ENCODE measurements at regions not wholly inside any gene's neighbourhood (a gene's known extent, or its start where the extent isn't known, plus 50 kb on each side); places are given as distances from the start of the nearest gene placed in this dataset.

- ATAC-seq (no peak), DNase-seq (no peak)
- intact Hi-C loops (cut with DNase I), result no loop called here
- TF ChIP-seq CTCF (IDR thresholded peaks at IDR 0.05), result no peak
- Histone ChIP-seq H3K27me3 (no peaks in the 10 kb centered on the region), H3K4me1 (no peaks in the 10 kb centered on the region), H3K9me3 (peaks cover 0 to 32% (median 16%) of the 10 kb centered on the region in 11 donors), H3K4me3 (no peak overlapping the region), H3K36me3 (no peaks in the 10 kb centered on the region), H3K27ac (no peak overlapping the region)
Observed at GRCh38 chr5:92505925-92506324, 1075.1 kb downstream of the NR2F1-AS1 start.

GRCh38 chr5:92505145-92505544 is 1075.9 kb downstream of the NR2F1-AS1 start:
- H3K27me3 ChIP-seq, result no peaks in the 10 kb centered on the region
- no peaks in the 10 kb centered on the region for H3K4me1 ChIP-seq
- H3K36me3 ChIP-seq, result no peaks in the 10 kb centered on the region
- 77 to 88% methylated on average over 3 of the region's 3 CpGs for WGBS, 2 donors
- intact Hi-C loops (cut with DNase I), result no loop called here
- peaks cover 0 to 26% (median 15%) of the 10 kb centered on the region in 11 donors for H3K9me3 ChIP-seq
- ATAC-seq (no peak), DNase-seq (no peak)
- no peak for TF ChIP-seq CTCF (IDR thresholded peaks at IDR 0.05)
- H3K4me3 ChIP-seq, result no peak overlapping the region
- H3K27ac ChIP-seq, result no peak overlapping the region

GRCh38 chr5:92504346-92504745 is 1076.7 kb downstream of the NR2F1-AS1 start:
- peaks cover 0 to 18% (median 8%) of the 10 kb centered on the region in 11 donors for H3K9me3 ChIP-seq
- intact Hi-C loops (cut with DNase I), result no loop called here

GRCh38 chr5:92500752-92501151 is 1080.3 kb downstream of the NR2F1-AS1 start:
- Histone ChIP-seq H3K9me3 (no peaks in the 10 kb centered on the region), H3K27ac (no peak overlapping the region), H3K36me3 (no peaks in the 10 kb centered on the region), H3K27me3 (no peaks in the 10 kb centered on the region), H3K4me1 (no peaks in the 10 kb centered on the region), H3K4me3 (no peak overlapping the region)
- WGBS, 2 donors, result 95 to 99% methylated on average over 2 of the region's 2 CpGs
- TF ChIP-seq CTCF (IDR thresholded peaks at IDR 0.05), result no peak
- DNase-seq (no peak), ATAC-seq (no peak)
- intact Hi-C loops (cut with DNase I), result no loop called here

More at GRCh38 chr5:92504346-92504745, 1076.7 kb downstream of the NR2F1-AS1 start:
- Histone ChIP-seq H3K36me3 (no peaks in the 10 kb centered on the region), H3K4me3 (no peak overlapping the region), H3K27ac (no peak overlapping the region), H3K27me3 (no peaks in the 10 kb centered on the region), H3K4me1 (no peaks in the 10 kb centered on the region)
- no peak for ATAC-seq
- TF ChIP-seq CTCF (IDR thresholded peaks at IDR 0.05), result no peak
- no peak for DNase-seq
- WGBS, 2 donors, result 61 to 76% methylated on average over 2 of the region's 2 CpGs

- H3K27ac ChIP-seq, result no peak overlapping the region
- no peaks in the 10 kb centered on the region for H3K27me3 ChIP-seq
- no peak for TF ChIP-seq CTCF (IDR thresholded peaks at IDR 0.05)
- no peaks in the 10 kb centered on the region for H3K36me3 ChIP-seq
- no peaks in the 10 kb centered on the region for H3K4me1 ChIP-seq
- H3K4me3 ChIP-seq, result no peak overlapping the region
- no peak for DNase-seq
- intact Hi-C loops (cut with DNase I), result no loop called here
- no peaks in the 10 kb centered on the region for H3K9me3 ChIP-seq
- no peak for ATAC-seq
Observed at GRCh38 chr5:92496545-92496944, 1084.5 kb downstream of the NR2F1-AS1 start.

Measured in heart right ventricle (tissue), 16 donors.